ENCODE measurements at regions not wholly inside any gene's neighbourhood (a gene's known extent, or its start where the extent isn't known, plus 50 kb on each side); places are given as distances from the start of the nearest gene placed in this dataset.

DNA sequence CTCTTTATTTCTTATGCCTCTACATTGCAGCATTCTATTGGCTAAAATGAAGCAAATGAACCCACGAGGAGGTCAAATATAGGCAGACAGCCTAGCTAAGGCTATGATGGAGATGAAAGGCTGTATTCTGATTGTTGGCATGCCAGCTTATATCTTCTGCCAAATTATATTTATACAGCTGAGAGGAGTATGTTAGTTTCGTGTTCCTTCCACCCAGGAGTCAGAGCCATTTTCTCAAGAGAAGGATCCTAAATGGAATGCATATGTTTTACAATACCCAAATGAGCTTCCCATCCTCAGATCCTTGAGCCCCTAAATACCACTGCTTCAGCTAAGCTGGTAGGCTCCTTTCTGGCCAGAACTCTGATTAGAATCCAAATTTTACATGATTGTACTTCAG is 178.4 kb upstream of the HDDC2 start:
- WGBS, 2 donors, result 84 to 94% methylated on average over 2 of the region's 2 CpGs
- Histone ChIP-seq H3K27me3 (no peaks in the 10 kb centered on the region), H3K4me1 (no peaks in the 10 kb centered on the region), H3K36me3 (ENCODE audit: low read depth, missing control alignments) (no peaks in the 10 kb centered on the region), H3K27ac (no peak overlapping the region), H3K9me3 (no peaks in the 10 kb centered on the region), H3K4me3 (no peak overlapping the region)
- DNase-seq, result no peak
- TF ChIP-seq CTCF (IDR thresholded peaks at IDR 0.05), result no peak
- no peak for TF ChIP-seq POLR2A (IDR thresholded peaks at IDR 0.05)
- intact Hi-C loops (cut with DNase I; ENCODE audit: low total_unique reads), result no loop called here

- no peak overlapping the region for H3K27ac ChIP-seq
- H3K36me3 ChIP-seq (ENCODE audit: low read depth, missing control alignments), result no peaks in the 10 kb centered on the region
- no peak for DNase-seq
- no peak for TF ChIP-seq CTCF (IDR thresholded peaks at IDR 0.05)
- TF ChIP-seq POLR2A (IDR thresholded peaks at IDR 0.05), result no peak
- no peaks in the 10 kb centered on the region for H3K9me3 ChIP-seq
- no peaks in the 10 kb centered on the region for H3K27me3 ChIP-seq
- intact Hi-C loops (cut with DNase I; ENCODE audit: low total_unique reads), result no loop called here
- H3K4me1 ChIP-seq, result no peaks in the 10 kb centered on the region
- WGBS, 2 donors, result 85 to 98% methylated on average over 1 of the region's 1 CpG
- H3K4me3 ChIP-seq, result no peak overlapping the region
Observed at GRCh38 chr6:125480571-125480970, 178.8 kb upstream of the HDDC2 start.

- 62 to 73% methylated on average over 1 of the region's 1 CpG for WGBS, 2 donors
- intact Hi-C loops (cut with DNase I; ENCODE audit: low total_unique reads), result no loop called here
- TF ChIP-seq CTCF (IDR thresholded peaks at IDR 0.05), result no peak
- TF ChIP-seq POLR2A (IDR thresholded peaks at IDR 0.05), result no peak
- Histone ChIP-seq H3K4me3 (no peak overlapping the region), H3K36me3 (ENCODE audit: low read depth, missing control alignments) (no peaks in the 10 kb centered on the region), H3K27ac (no peak overlapping the region), H3K4me1 (no peaks in the 10 kb centered on the region), H3K9me3 (no peaks in the 10 kb centered on the region), H3K27me3 (no peaks in the 10 kb centered on the region)
- no peak for DNase-seq
Observed at GRCh38 chr6:125481056-125481455, 179.3 kb upstream of the HDDC2 start.

GRCh38 chr6:125485757-125486156 is 184.0 kb upstream of the HDDC2 start:
- no peaks in the 10 kb centered on the region for H3K27me3 ChIP-seq
- intact Hi-C loops (cut with DNase I; ENCODE audit: low total_unique reads), result no loop called here
- H3K4me3 ChIP-seq, result no peak overlapping the region
- H3K4me1 ChIP-seq, result no peaks in the 10 kb centered on the region
- no peaks in the 10 kb centered on the region for H3K9me3 ChIP-seq
- H3K27ac ChIP-seq, result no peak overlapping the region
- 68 to 97% methylated on average over 4 of the region's 4 CpGs for WGBS, 2 donors
- TF ChIP-seq POLR2A (IDR thresholded peaks at IDR 0.05), result no peak
- TF ChIP-seq CTCF (IDR thresholded peaks at IDR 0.05), result no peak
- no peaks in the 10 kb centered on the region for H3K36me3 ChIP-seq (ENCODE audit: low read depth, missing control alignments)
- DNase-seq, result no peak

DNA sequence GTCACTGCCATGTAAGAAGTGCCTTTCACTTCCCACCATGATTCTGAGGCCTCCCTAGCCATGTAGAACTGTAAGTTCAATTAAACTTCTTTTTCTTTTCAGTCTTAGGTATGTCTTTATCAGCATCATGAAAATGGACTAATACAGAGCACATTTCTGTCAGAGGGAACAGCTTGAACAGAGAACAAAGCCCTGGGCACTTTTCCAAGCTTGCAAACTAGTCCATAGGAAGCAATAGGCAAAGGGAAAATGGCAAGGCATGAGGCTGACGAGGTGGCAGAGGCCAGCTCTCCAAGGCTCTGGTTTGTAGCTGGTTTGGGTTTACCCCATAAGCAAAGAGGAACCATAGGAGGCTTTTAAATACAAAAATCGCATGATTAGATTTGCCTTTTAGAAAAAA is 185.1 kb upstream of the HDDC2 start:
- WGBS, 2 donors, result 83% methylated on average over 2 of the region's 2 CpGs
- no peaks in the 10 kb centered on the region for H3K27me3 ChIP-seq
- no peak overlapping the region for H3K27ac ChIP-seq
- no peaks in the 10 kb centered on the region for H3K36me3 ChIP-seq (ENCODE audit: low read depth, missing control alignments)
- no peak for DNase-seq
- TF ChIP-seq CTCF (IDR thresholded peaks at IDR 0.05) (no peak), POLR2A (IDR thresholded peaks at IDR 0.05) (no peak)
- no peaks in the 10 kb centered on the region for H3K4me1 ChIP-seq
- no peak overlapping the region for H3K4me3 ChIP-seq
- intact Hi-C loops (cut with DNase I; ENCODE audit: low total_unique reads), result no loop called here
- H3K9me3 ChIP-seq, result no peaks in the 10 kb centered on the region
